Astrocyte (in vitro differentiated cells and primary cell): ENCODE measurements at regions not wholly inside any gene's neighbourhood (a gene's known extent, or its start where the extent isn't known, plus 50 kb on each side); places are given as distances from the start of the nearest gene placed in this dataset.

Experiments used
- EZH2 ChIP-seq: IDR thresholded peaks from 2 replicates; pipeline ENCODE4 v1.6.1; 2012; ENCODE audit warnings: mild to moderate bottlenecking, low read length, inconsistent platforms; ENCODE audit not compliant: insufficient read depth
- TF ChIP-seq, protein P1 (sequence below): IDR thresholded peaks from 2 replicates; pipeline ENCODE4 v1.5.1; 2011; ENCODE audit warnings: low read depth, mild to moderate bottlenecking, inconsistent platforms, low read length, moderate library complexity; ENCODE audit not compliant: insufficient read depth

DNA sequence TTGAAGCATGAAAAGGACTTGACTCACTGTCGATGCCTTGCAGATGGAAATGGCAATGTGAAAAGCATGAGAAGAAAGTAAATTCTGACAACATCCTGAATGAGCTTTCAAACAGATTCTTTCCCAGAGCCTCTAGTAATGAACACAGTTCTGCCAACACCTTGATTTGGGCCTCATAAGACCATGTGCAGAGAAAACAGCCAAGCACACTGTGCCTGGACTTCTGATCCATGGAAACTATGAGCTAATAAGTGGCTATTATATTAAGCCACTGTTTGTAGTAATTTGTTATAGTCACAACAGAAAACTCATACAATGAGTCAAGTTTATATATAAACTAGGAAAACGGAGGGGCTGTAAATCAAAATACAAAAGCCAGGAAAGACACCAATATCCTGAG lies 477.3 kb downstream of the MBD2 start:
- TF ChIP-seq EZH2: no peak
- TF ChIP-seq, protein P1, sequence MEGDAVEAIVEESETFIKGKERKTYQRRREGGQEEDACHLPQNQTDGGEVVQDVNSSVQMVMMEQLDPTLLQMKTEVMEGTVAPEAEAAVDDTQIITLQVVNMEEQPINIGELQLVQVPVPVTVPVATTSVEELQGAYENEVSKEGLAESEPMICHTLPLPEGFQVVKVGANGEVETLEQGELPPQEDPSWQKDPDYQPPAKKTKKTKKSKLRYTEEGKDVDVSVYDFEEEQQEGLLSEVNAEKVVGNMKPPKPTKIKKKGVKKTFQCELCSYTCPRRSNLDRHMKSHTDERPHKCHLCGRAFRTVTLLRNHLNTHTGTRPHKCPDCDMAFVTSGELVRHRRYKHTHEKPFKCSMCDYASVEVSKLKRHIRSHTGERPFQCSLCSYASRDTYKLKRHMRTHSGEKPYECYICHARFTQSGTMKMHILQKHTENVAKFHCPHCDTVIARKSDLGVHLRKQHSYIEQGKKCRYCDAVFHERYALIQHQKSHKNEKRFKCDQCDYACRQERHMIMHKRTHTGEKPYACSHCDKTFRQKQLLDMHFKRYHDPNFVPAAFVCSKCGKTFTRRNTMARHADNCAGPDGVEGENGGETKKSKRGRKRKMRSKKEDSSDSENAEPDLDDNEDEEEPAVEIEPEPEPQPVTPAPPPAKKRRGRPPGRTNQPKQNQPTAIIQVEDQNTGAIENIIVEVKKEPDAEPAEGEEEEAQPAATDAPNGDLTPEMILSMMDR: no peak
